ENCODE measurements at regions not wholly inside any gene's neighbourhood (a gene's known extent, or its start where the extent isn't known, plus 50 kb on each side); places are given as distances from the start of the nearest gene placed in this dataset.
"Not testable (repeated sequence)": the region's sequence is repeated elsewhere in the genome, so short reads cannot be mapped to it uniquely, and the experiment has no call there.

- H3K4me3 Mint-ChIP-seq: no peak overlapping the region
- H3K27ac Mint-ChIP-seq: no peak overlapping the region
- peaks cover 22% of the 10 kb centered on the region for H3K27me3 Mint-ChIP-seq (ENCODE audit: low read depth)
- no peak for TF ChIP-seq CTCF (IDR thresholded peaks at IDR 0.05; ENCODE audit: unreplicated experiment in 3 of 3)
- H3K4me1 Mint-ChIP-seq: peaks cover 12% of the 10 kb centered on the region
- peaks cover 7% of the 10 kb centered on the region for H3K9me3 Mint-ChIP-seq
- H3K36me3 Mint-ChIP-seq (ENCODE audit: low read depth): no peaks in the 10 kb centered on the region
These were observed 254.6 kb downstream of the ANKRD60 start for GRCh38 chr20:57973886-57974285.

- not testable (repeated sequence) for H3K4me3 Mint-ChIP-seq; H3K4me1 Mint-ChIP-seq; H3K27ac Mint-ChIP-seq; H3K9me3 Mint-ChIP-seq; H3K36me3 Mint-ChIP-seq (ENCODE audit: low read depth)
- peaks cover 24% of the 10 kb centered on the region for H3K27me3 Mint-ChIP-seq (ENCODE audit: low read depth)
These were observed 256.9 kb downstream of the ANKRD60 start for GRCh38 chr20:57971583-57971982.

GRCh38 chr20:57970856-57971255, 257.6 kb downstream of the ANKRD60 start:
- Mint-ChIP-seq H3K4me3 (no peak overlapping the region), H3K9me3 (peaks cover 7% of the 10 kb centered on the region), H3K4me1 (no peaks in the 10 kb centered on the region), H3K27me3 (ENCODE audit: low read depth) (peaks cover 24% of the 10 kb centered on the region), H3K27ac (no peak overlapping the region), H3K36me3 (ENCODE audit: low read depth) (no peaks in the 10 kb centered on the region)
- TF ChIP-seq CTCF (IDR thresholded peaks at IDR 0.05; ENCODE audit: unreplicated experiment in 3 of 3): no peak

- H3K27ac Mint-ChIP-seq: no peak overlapping the region
- H3K27me3 Mint-ChIP-seq (ENCODE audit: low read depth): peaks cover 24% of the 10 kb centered on the region
- H3K9me3 Mint-ChIP-seq: peaks cover 7% of the 10 kb centered on the region
These were observed 258.3 kb downstream of the ANKRD60 start for GRCh38 chr20:57970116-57970515.

GRCh38 chr20:57968120-57968519, 258.3 kb upstream of the PMEPA1 start:
- no peak for TF ChIP-seq CTCF (IDR thresholded peaks at IDR 0.05; ENCODE audit: unreplicated experiment in 3 of 3)
- Mint-ChIP-seq H3K27me3 (ENCODE audit: low read depth) (peaks cover 18% of the 10 kb centered on the region), H3K9me3 (peaks cover 3% of the 10 kb centered on the region), H3K4me3 (no peak overlapping the region), H3K27ac (peak overlapping the region in 1 of 3 experiments; percentile 14), H3K4me1 (peaks cover 14% of the 10 kb centered on the region), H3K36me3 (ENCODE audit: low read depth) (no peaks in the 10 kb centered on the region)

More at GRCh38 chr20:57970116-57970515, 258.3 kb downstream of the ANKRD60 start:
- no peak for TF ChIP-seq CTCF (IDR thresholded peaks at IDR 0.05; ENCODE audit: unreplicated experiment in 3 of 3)
- H3K4me3 Mint-ChIP-seq: no peak overlapping the region
- H3K36me3 Mint-ChIP-seq (ENCODE audit: low read depth): no peaks in the 10 kb centered on the region
- H3K4me1 Mint-ChIP-seq: peaks cover under 1% of the 10 kb centered on the region

GRCh38 chr20:57967364-57967763, 257.5 kb upstream of the PMEPA1 start:
- no peak overlapping the region for H3K4me3 Mint-ChIP-seq
- H3K4me1 Mint-ChIP-seq: peaks cover 22% of the 10 kb centered on the region
- TF ChIP-seq CTCF (IDR thresholded peaks at IDR 0.05; ENCODE audit: unreplicated experiment in 3 of 3): no peak
- no peaks in the 10 kb centered on the region for H3K36me3 Mint-ChIP-seq (ENCODE audit: low read depth)
- H3K9me3 Mint-ChIP-seq: peaks cover 3% of the 10 kb centered on the region
- H3K27ac Mint-ChIP-seq: no peak overlapping the region
- H3K27me3 Mint-ChIP-seq (ENCODE audit: low read depth): peaks cover 18% of the 10 kb centered on the region
